Prostate gland (tissue), 2 donors: ENCODE measurements at regions not wholly inside any gene's neighbourhood (a gene's known extent, or its start where the extent isn't known, plus 50 kb on each side); places are given as distances from the start of the nearest gene placed in this dataset.

Experiments
- CTCF ChIP-seq, 4 experiments: fragments of 200-600 bp in 2 of 4; fragments of 450-650 bp in 2 of 4; sonication (generic) in 2 of 4; IDR thresholded peaks; 1 replicate in 3 of 4; 2 replicates in 1 of 4; pipeline ENCODE4 v1.5.1; 2016 to 2019; ENCODE audit warnings: antibody characterized with exemption in 4 of 4, mild to moderate bottlenecking in 2 of 4, moderate library complexity in 2 of 4
- POLR2A ChIP-seq: fragments of 450-650 bp; IDR thresholded peaks from one replicate; pipeline ENCODE4 v1.6.1; 2016; ENCODE audit warnings: antibody characterized with exemption, mild to moderate bottlenecking
- POLR2AphosphoS5 ChIP-seq: sonication (generic); formaldehyde crosslinking; IDR thresholded peaks from one replicate; pipeline ENCODE4 v1.6.1; 2017; ENCODE audit warnings: antibody characterized with exemption

- TF ChIP-seq CTCF (IDR thresholded peaks at IDR 0.05) (no peak), POLR2A (no peak), POLR2AphosphoS5 (no peak)
Observed at GRCh38 chr12:18863769-18864500, 126.0 kb downstream of the CAPZA3 start.
